SK-N-SH (cell line): ENCODE measurements at regions not wholly inside any gene's neighbourhood (a gene's known extent, or its start where the extent isn't known, plus 50 kb on each side); places are given as distances from the start of the nearest gene placed in this dataset.

Experiments
- CTCF ChIA-PET: fragments of 300-600, 350-600 bp; formaldehyde crosslinking; extraction: SDS; loops from one replicate; lab custom pipeline; 2021; lab: Yijun Ruan, JAX
- POLR2A ChIA-PET: fragments of 350-600 bp; sonication (Branson Sonifier 250); formaldehyde crosslinking; extraction: SDS; loops from one replicate; lab custom pipeline; 2020; ENCODE audit warnings: antibody characterized with exemption, inconsistent platforms; lab: Yijun Ruan, JAX
- DNase-seq: peaks from one replicate; pipeline ENCODE4 v3.0.0; 2012
- H2AFZ ChIP-seq: fragments of 200-600 bp; sonication (generic); 2 replicates; pipeline ENCODE4 v1.8.1; 2016; ENCODE audit warnings: antibody characterized with exemption, mild to moderate bottlenecking, low read depth
- H3F3A ChIP-seq: fragments of 200-600 bp; sonication (generic); replicated peaks from 2 replicates; pipeline ENCODE3; 2016; ENCODE audit warnings: antibody characterized with exemption, mild to moderate bottlenecking; ENCODE audit not compliant: insufficient read depth
- H3K27ac ChIP-seq, 2 experiments: fragments of 200-500 bp in 1 of 2; fragments of 200-600 bp in 1 of 2; sonication (Bioruptor generic) in 1 of 2; sonication (generic), shearing (Covaris generic) in 1 of 2; 2 replicates each; pipeline versions ENCODE4 v1.5.1 to v1.6.1; 2014 to 2016; ENCODE audit warnings: low read depth in 2 of 2, inconsistent platforms in 1 of 2, low read length in 1 of 2, mild to moderate bottlenecking in 1 of 2, mixed read lengths in 1 of 2
- H3K27me3 ChIP-seq: fragments of 200-600 bp; sonication (generic), shearing (Covaris generic); 2 replicates; pipeline ENCODE4 v1.6.1; 2016; ENCODE audit warnings: mixed run types; ENCODE audit not compliant: insufficient read depth
- H3K36me3 ChIP-seq, 2 experiments: fragments of 200-500 bp in 1 of 2; fragments of 200-600 bp in 1 of 2; sonication (Bioruptor generic) in 1 of 2; sonication (generic) in 1 of 2; replicated peaks in 1 of 2; 2 replicates each; pipeline versions ENCODE3 to v1.5.1; 2014 to 2016; ENCODE audit warnings: low read length in 1 of 2, mild to moderate bottlenecking in 1 of 2; ENCODE audit not compliant: insufficient read depth in 2 of 2, control insufficient read depth in 1 of 2
- H3K4me1 ChIP-seq, 2 experiments: fragments of 200-500 bp in 1 of 2; fragments of 200-600 bp in 1 of 2; sonication (Bioruptor generic) in 1 of 2; sonication (generic), shearing (Covaris generic) in 1 of 2; 2 replicates each; pipeline versions ENCODE4 v1.5.1 to v1.6.1; 2014 to 2016; ENCODE audit warnings: low read depth in 1 of 2, low read length in 1 of 2, mixed run types in 1 of 2; ENCODE audit not compliant: insufficient read depth in 2 of 2, control insufficient read depth in 1 of 2
- H3K4me2 ChIP-seq: fragments of 200-600 bp; sonication (generic), shearing (Covaris generic); 2 replicates; pipeline ENCODE4 v1.6.1; 2017; ENCODE audit warnings: mixed run types
- H3K4me3 ChIP-seq, 2 experiments: fragments of 200-500 bp in 1 of 2; fragments of 200-600 bp in 1 of 2; sonication (Bioruptor generic) in 1 of 2; sonication (generic), shearing (Covaris generic) in 1 of 2; 2 replicates each; pipeline versions ENCODE4 v1.5.1 to v1.8.1; 2014 to 2016; ENCODE audit warnings: low read depth in 2 of 2, inconsistent platforms in 1 of 2, low read length in 1 of 2, mild to moderate bottlenecking in 1 of 2, mixed read lengths in 1 of 2, moderate library complexity in 1 of 2
- H3K79me2 ChIP-seq: fragments of 200-600 bp; sonication (generic); 2 replicates; pipeline ENCODE4 v1.8.1; 2017; ENCODE audit warnings: mild to moderate bottlenecking; ENCODE audit not compliant: insufficient read depth
- H3K9ac ChIP-seq: fragments of 200-600 bp; sonication (generic); 2 replicates; pipeline ENCODE4 v1.6.1; 2017; ENCODE audit warnings: mixed run types
- H3K9me2 ChIP-seq: fragments of 200-600 bp; sonication (generic); 2 replicates; pipeline ENCODE4 v1.6.1; 2017; ENCODE audit warnings: mixed run types
- H3K9me3 ChIP-seq: fragments of 200-600 bp; sonication (generic); 2 replicates; pipeline ENCODE4 v1.6.1; 2017; ENCODE audit warnings: mixed run types, mild to moderate bottlenecking, moderate library complexity
- H4K20me1 ChIP-seq: fragments of 200-600 bp; sonication (generic); 2 replicates; pipeline ENCODE4 v1.6.1; 2017; ENCODE audit warnings: mild to moderate bottlenecking, mixed run types; ENCODE audit not compliant: insufficient read depth
- EP300 ChIP-seq, 2 experiments: IDR thresholded peaks; 2 replicates each; pipeline versions ENCODE4 v1.4.0 to v1.6.1; 2012; ENCODE audit warnings: borderline replicate concordance in 1 of 2, low read depth in 1 of 2, low read length in 1 of 2
- EZH2phosphoT487 ChIP-seq: fragments of 200-600 bp; sonication (generic); IDR thresholded peaks from 2 replicates; pipeline ENCODE4 v1.6.1; 2017; ENCODE audit warnings: low read depth, mixed run types, mild to moderate bottlenecking, antibody characterized with exemption, moderate library complexity, borderline replicate concordance
- FOSL2 ChIP-seq: IDR thresholded peaks from 2 replicates; pipeline ENCODE4 v1.4.0; 2012; ENCODE audit warnings: low read depth, mild to moderate bottlenecking, moderate library complexity, borderline replicate concordance
- FOXJ3 ChIP-seq: sonication (generic); formaldehyde crosslinking; IDR thresholded peaks from 2 replicates; pipeline ENCODE4 v1.5.1; 2020; ENCODE audit warnings: mild to moderate bottlenecking, missing genetic modification reagents
- FOXM1 ChIP-seq: IDR thresholded peaks from 2 replicates; pipeline ENCODE4 v1.4.0; 2012; ENCODE audit warnings: low read depth, mild to moderate bottlenecking
- IRF3 ChIP-seq: fragments of 150-350 bp; IDR thresholded peaks from 2 replicates; pipeline ENCODE4 v1.6.1; 2016; ENCODE audit warnings: mild to moderate bottlenecking, low read depth, low read length
- JUND ChIP-seq: IDR thresholded peaks from 2 replicates; pipeline ENCODE4 v1.4.0; 2012
- MEF2A ChIP-seq: IDR thresholded peaks from 2 replicates; pipeline ENCODE4 v1.4.0; 2012; ENCODE audit warnings: low read depth, borderline replicate concordance
- PBX3 ChIP-seq: IDR thresholded peaks from 2 replicates; pipeline ENCODE4; 2012
- RCOR1 ChIP-seq: fragments of 150-350 bp; IDR thresholded peaks from 2 replicates; pipeline ENCODE4 v1.6.1; 2017; ENCODE audit warnings: antibody characterized with exemption, low read length
- SIN3A ChIP-seq: IDR thresholded peaks from 2 replicates; pipeline ENCODE4 v1.6.1; 2012; ENCODE audit warnings: low read depth, mild to moderate bottlenecking, low read length, moderate library complexity, borderline replicate concordance
- TEAD4 ChIP-seq: IDR thresholded peaks from 2 replicates; pipeline ENCODE4 v1.4.0; 2012; ENCODE audit warnings: mild to moderate bottlenecking, borderline replicate concordance; ENCODE audit not compliant: insufficient read depth
- USF2 ChIP-seq: fragments of 150-350 bp; IDR thresholded peaks from 2 replicates; pipeline ENCODE4 v1.6.1; 2017; ENCODE audit warnings: antibody characterized with exemption, low read length, low read depth, borderline replicate concordance
- YY1 ChIP-seq: IDR thresholded peaks from 2 replicates; pipeline ENCODE4 v1.4.0; 2012; ENCODE audit warnings: low read depth, mild to moderate bottlenecking
- ZBTB33 ChIP-seq: IDR thresholded peaks from 2 replicates; pipeline ENCODE4 v1.4.0; 2012; ENCODE audit warnings: low read depth, borderline replicate concordance
- WGBS: methylation state at CpG from one replicate; pipeline ENCODE4 v1.1.6; 2017; ENCODE audit warnings: low lambda C conversion rate; 5-methylcytosine and 5-hydroxymethylcytosine counted together
- TF ChIP-seq, protein P1 (sequence below): fragments of 200-600 bp; sonication (generic); IDR thresholded peaks from 2 replicates; pipeline ENCODE4 v1.6.1; 2017; ENCODE audit warnings: antibody characterized with exemption, mild to moderate bottlenecking, moderate library complexity

DNA sequence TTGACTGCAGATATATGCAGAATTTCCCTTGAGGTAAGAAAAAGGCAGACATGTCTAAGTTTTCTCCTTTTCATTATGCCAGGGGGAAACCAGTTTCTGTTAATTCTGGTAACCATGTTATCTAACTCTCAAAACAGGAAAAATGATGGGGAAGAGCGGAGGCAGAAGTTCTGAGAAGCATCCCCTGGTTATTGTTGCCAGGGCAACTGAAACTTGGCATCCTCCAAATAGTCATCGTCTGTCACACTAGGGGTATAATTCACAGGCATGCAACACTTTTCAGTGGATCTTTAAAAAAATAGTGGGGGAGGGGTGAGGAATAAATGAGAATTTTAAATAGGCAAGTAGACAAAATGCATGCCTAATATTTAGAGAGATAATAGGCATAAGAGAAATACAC is 715.3 kb upstream of the CXADR start:
- Histone ChIP-seq H3K27me3 (no peaks in the 10 kb centered on the region), H3K4me1 (peaks cover 0 to 3% of the 10 kb centered on the region in 2 experiments; a peak in 1 of 4 replicates), H3F3A (peaks cover 6% of the 10 kb centered on the region), H2AFZ (no peak overlapping the region), H3K36me3 (no peaks in the 10 kb centered on the region), H4K20me1 (no peaks in the 10 kb centered on the region), H3K4me2 (no peak overlapping the region), H3K27ac (no peak overlapping the region), H3K9me2 (no peaks in the 10 kb centered on the region), H3K4me3 (no peak overlapping the region), H3K9me3 (no peaks in the 10 kb centered on the region), H3K9ac (no peak overlapping the region)
- no peak for DNase-seq
- WGBS = 67% methylated on average over 2 of the region's 2 CpGs
- ChIA-PET CTCF (no interaction called here), POLR2A (no interaction called here)
- TF ChIP-seq, protein P1, sequence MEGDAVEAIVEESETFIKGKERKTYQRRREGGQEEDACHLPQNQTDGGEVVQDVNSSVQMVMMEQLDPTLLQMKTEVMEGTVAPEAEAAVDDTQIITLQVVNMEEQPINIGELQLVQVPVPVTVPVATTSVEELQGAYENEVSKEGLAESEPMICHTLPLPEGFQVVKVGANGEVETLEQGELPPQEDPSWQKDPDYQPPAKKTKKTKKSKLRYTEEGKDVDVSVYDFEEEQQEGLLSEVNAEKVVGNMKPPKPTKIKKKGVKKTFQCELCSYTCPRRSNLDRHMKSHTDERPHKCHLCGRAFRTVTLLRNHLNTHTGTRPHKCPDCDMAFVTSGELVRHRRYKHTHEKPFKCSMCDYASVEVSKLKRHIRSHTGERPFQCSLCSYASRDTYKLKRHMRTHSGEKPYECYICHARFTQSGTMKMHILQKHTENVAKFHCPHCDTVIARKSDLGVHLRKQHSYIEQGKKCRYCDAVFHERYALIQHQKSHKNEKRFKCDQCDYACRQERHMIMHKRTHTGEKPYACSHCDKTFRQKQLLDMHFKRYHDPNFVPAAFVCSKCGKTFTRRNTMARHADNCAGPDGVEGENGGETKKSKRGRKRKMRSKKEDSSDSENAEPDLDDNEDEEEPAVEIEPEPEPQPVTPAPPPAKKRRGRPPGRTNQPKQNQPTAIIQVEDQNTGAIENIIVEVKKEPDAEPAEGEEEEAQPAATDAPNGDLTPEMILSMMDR = no peak
- no peak for TF ChIP-seq MEF2A
- TF ChIP-seq TEAD4 = no peak
- no peak for TF ChIP-seq PBX3
- no peak for TF ChIP-seq SIN3A
- TF ChIP-seq ZBTB33 = no peak
- TF ChIP-seq, all 33 proteins: peak for 0
- no peaks in the 10 kb centered on the region for H3K79me2 ChIP-seq

DNA sequence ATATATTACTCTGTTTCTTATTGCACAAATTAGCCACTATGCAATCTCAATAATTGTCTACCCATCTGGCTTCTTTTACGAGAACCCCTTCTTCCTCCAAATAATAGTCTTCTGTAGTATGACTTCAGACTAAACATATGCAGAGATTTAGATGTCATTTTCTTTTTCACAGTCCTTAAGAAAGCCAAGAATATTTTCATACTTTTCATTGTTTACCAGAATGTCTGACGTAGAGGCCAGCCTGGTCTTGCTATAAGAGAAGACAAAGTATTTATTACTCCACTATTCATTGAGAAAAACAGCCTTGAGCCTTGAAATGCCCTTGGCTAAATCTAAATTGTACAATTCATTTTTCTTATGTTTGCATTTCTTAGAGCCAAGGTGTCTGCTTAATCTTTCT is 714.9 kb upstream of the CXADR start:
- Histone ChIP-seq H3K4me1 (peaks cover 0 to 3% of the 10 kb centered on the region in 2 experiments; a peak in 1 of 4 replicates), H3K79me2 (no peaks in the 10 kb centered on the region), H3K9me2 (no peaks in the 10 kb centered on the region), H3K4me2 (no peak overlapping the region), H2AFZ (no peak overlapping the region), H3K4me3 (no peak overlapping the region), H3K36me3 (no peaks in the 10 kb centered on the region), H3K9ac (no peak overlapping the region), H3K27ac (no peak overlapping the region), H3K27me3 (no peaks in the 10 kb centered on the region), H3K9me3 (no peaks in the 10 kb centered on the region), H4K20me1 (no peaks in the 10 kb centered on the region), H3F3A (peaks cover 6% of the 10 kb centered on the region)
- DNase-seq = no peak
- ChIA-PET POLR2A (no interaction called here), CTCF (no interaction called here)
- 83% methylated on average over 2 of the region's 2 CpGs for WGBS
- no peak for TF ChIP-seq EZH2phosphoT487
- TF ChIP-seq FOSL2 = no peak
- TF ChIP-seq MEF2A = no peak
- TF ChIP-seq FOXM1 = no peak
- no peak for TF ChIP-seq FOXJ3
- TF ChIP-seq JUND = no peak
- no peak for TF ChIP-seq RCOR1
- no peak for TF ChIP-seq YY1
- TF ChIP-seq EP300 (IDR thresholded peaks at IDR 0.05; ENCODE audit: borderline replicate concordance in 1 of 2, low read depth in 1 of 2, low read length in 1 of 2) = no peak
- TF ChIP-seq IRF3 = no peak
- TF ChIP-seq PBX3 = no peak
- TF ChIP-seq USF2 = no peak
- no peak for TF ChIP-seq TEAD4
